K562 (cell line): ENCODE measurements at regions not wholly inside any gene's neighbourhood (a gene's known extent, or its start where the extent isn't known, plus 50 kb on each side); places are given as distances from the start of the nearest gene placed in this dataset.

Experiments used
- AFF4 ChIP-seq: sonication (generic); formaldehyde crosslinking; IDR thresholded peaks from 2 replicates; pipeline ENCODE4 v1.8.0; 2023; ENCODE audit warnings: mild to moderate bottlenecking, missing genetic modification reagents
- CREBBP ChIP-seq: IDR thresholded peaks from one replicate; pipeline ENCODE4 v1.6.1; 2012; ENCODE audit warnings: low read depth, mild to moderate bottlenecking, control low read depth, inconsistent platforms, low read length
- DMBX1 ChIP-seq: fragments of 250-450 bp; sonication (Bioruptor Pico); IDR thresholded peaks from 2 replicates; pipeline ENCODE4 v1.8.0; 2022; ENCODE audit warnings: inconsistent platforms, mild to moderate bottlenecking, moderate library complexity, borderline replicate concordance
- HMGN3 ChIP-seq: IDR thresholded peaks from 2 replicates; pipeline ENCODE4 v1.6.1; 2011; ENCODE audit warnings: borderline replicate concordance, low read depth, mild to moderate bottlenecking, mixed read lengths, low read length; ENCODE audit not compliant: insufficient read length; ENCODE audit errors: extremely low read depth
- HNRNPK ChIP-seq: fragments of 200-400 bp; formaldehyde crosslinking; IDR thresholded peaks from one replicate; pipeline ENCODE4 v1.6.1; 2018; ENCODE audit warnings: mild to moderate bottlenecking, low read depth, low read length; ENCODE audit not compliant: poor library complexity, severe bottlenecking
- IRF2 ChIP-seq: sonication (generic); formaldehyde crosslinking; IDR thresholded peaks from 2 replicates; pipeline ENCODE4 v1.8.1; 2022; ENCODE audit warnings: mild to moderate bottlenecking, missing genetic modification reagents
- KAT7 ChIP-seq: sonication (generic); formaldehyde crosslinking; IDR thresholded peaks from 2 replicates; pipeline ENCODE4 v1.8.0; 2022; ENCODE audit warnings: missing genetic modification reagents, mild to moderate bottlenecking, borderline replicate concordance
- NCOA6 ChIP-seq: fragments of 450-650 bp; IDR thresholded peaks from 2 replicates; pipeline ENCODE4 v1.6.1; 2017; ENCODE audit warnings: mild to moderate bottlenecking
- NR3C1 ChIP-seq: sonication (generic); formaldehyde crosslinking; IDR thresholded peaks from 2 replicates; pipeline ENCODE4 v1.8.1; 2022; ENCODE audit warnings: missing genetic modification reagents
- SIRT6 ChIP-seq: IDR thresholded peaks from one replicate; pipeline ENCODE4 v1.6.1; 2012; ENCODE audit warnings: low read depth, mild to moderate bottlenecking, control low read depth, inconsistent platforms, low read length, moderate library complexity
- SMARCC2 ChIP-seq: fragments of 450-650 bp; IDR thresholded peaks from 2 replicates; pipeline ENCODE4 v1.6.1; 2017; ENCODE audit warnings: antibody characterized with exemption, moderate library complexity, mild to moderate bottlenecking, low read depth
- SP1 ChIP-seq: sonication (generic); formaldehyde crosslinking; IDR thresholded peaks from 2 replicates; pipeline ENCODE4 v1.8.1; 2022; ENCODE audit warnings: mild to moderate bottlenecking, missing genetic modification reagents
- STAT5B ChIP-seq: fragments of 250-450 bp; sonication (Bioruptor Pico); IDR thresholded peaks from 2 replicates; pipeline ENCODE4 v1.8.0; 2021; ENCODE audit warnings: mild to moderate bottlenecking, inconsistent platforms
- TCF7 ChIP-seq: sonication (generic); IDR thresholded peaks from 2 replicates; pipeline ENCODE4 v1.6.1; 2016; ENCODE audit warnings: antibody characterized with exemption, borderline replicate concordance
- ZKSCAN8 ChIP-seq: fragments of 200-800 bp; sonication (Bioruptor generic); IDR thresholded peaks from 2 replicates; pipeline ENCODE4 v1.6.1; 2016; ENCODE audit warnings: missing genetic modification characterization, missing compliant biosample characterization
- ZNF239 ChIP-seq: fragments of 250-450 bp; sonication (Bioruptor Pico); IDR thresholded peaks from 2 replicates; pipeline ENCODE4 v1.4.0; 2020; ENCODE audit warnings: mild to moderate bottlenecking
- ZNF347 ChIP-seq: fragments of 450-650 bp; formaldehyde crosslinking; IDR thresholded peaks from 2 replicates; pipeline ENCODE4 v1.4.0; 2020; ENCODE audit warnings: low read depth, mild to moderate bottlenecking, moderate library complexity
- ZNF668 ChIP-seq: fragments of 250-450 bp; sonication (Bioruptor Pico); IDR thresholded peaks from 2 replicates; pipeline ENCODE4 v1.8.0; 2022; ENCODE audit warnings: mild to moderate bottlenecking, inconsistent platforms
- ZNF717 ChIP-seq: fragments of 250-450 bp; sonication (Bioruptor Pico); IDR thresholded peaks from 2 replicates; pipeline ENCODE4 v1.5.0; 2021
- TF ChIP-seq, protein P1 (sequence below): fragments of 450-650 bp; formaldehyde crosslinking; IDR thresholded peaks from 2 replicates; pipeline ENCODE4 v1.4.0; 2022; ENCODE audit warnings: missing genetic modification characterization
- TF ChIP-seq, protein P2 (sequence below): fragments of 450-650 bp; formaldehyde crosslinking; IDR thresholded peaks from 2 replicates; pipeline ENCODE4 v1.4.0; 2020; ENCODE audit warnings: mild to moderate bottlenecking, mixed read lengths

DNA sequence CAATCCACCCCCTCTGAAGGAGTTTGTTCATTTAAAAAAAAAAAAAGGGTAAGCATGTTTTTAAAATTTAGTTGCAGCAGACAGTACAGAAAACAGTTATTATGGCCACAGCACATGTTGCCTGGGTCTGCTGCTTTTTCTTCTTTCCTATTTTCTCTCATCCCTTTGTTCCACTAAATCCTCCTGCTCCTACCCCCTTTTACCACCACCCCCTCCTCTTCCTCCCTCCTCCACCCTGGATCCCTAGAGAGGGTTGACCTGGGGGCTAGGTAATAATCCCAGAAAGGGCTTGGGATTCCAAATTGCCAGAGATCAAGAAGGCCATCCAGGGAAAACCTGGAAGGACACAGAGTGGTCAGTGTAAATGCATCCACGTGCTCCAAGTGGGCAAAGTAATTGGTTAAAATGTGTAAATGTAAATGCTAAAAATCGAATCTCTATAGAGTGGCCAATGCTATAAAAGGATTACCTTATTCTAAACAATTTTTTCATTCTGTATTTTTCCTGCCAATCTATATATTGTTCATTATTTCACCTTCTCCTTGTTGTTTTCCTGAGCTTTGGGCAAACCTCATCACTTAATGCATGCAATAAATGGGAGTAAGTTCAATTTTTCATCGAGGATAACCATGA, 89.0 kb upstream of the PIK3CG start (continued):
- TF ChIP-seq ZKSCAN8 (CRISPR knock-in tag) (0 out of 2 replicates have a peak, but pooled peaks have one; percentile 74), ZNF347 (CRISPR knock-in tag) (no peak), TCF7 (no peak), AFF4 (CRISPR knock-in tag) (no peak), ZNF668 (CRISPR knock-in tag) (0 out of 2 replicates have a peak, but pooled peaks have one; percentile 5), CREBBP (no peak), KAT7 (CRISPR knock-in tag) (0 out of 2 replicates have a peak, but pooled peaks have one; percentile 36), HMGN3 (no peak), IRF2 (no peak), STAT5B (no peak), ZNF717 (CRISPR knock-in tag) (no peak), SIRT6 (no peak), SP1 (CRISPR knock-in tag) (no peak), SMARCC2 (no peak; the same call in 1 of the 2 replicates), HNRNPK (no peak), NCOA6 (no peak), DMBX1 (CRISPR knock-in tag) (no peak), NR3C1 (no peak), ZNF239 (no peak)
- TF ChIP-seq, protein P1, sequence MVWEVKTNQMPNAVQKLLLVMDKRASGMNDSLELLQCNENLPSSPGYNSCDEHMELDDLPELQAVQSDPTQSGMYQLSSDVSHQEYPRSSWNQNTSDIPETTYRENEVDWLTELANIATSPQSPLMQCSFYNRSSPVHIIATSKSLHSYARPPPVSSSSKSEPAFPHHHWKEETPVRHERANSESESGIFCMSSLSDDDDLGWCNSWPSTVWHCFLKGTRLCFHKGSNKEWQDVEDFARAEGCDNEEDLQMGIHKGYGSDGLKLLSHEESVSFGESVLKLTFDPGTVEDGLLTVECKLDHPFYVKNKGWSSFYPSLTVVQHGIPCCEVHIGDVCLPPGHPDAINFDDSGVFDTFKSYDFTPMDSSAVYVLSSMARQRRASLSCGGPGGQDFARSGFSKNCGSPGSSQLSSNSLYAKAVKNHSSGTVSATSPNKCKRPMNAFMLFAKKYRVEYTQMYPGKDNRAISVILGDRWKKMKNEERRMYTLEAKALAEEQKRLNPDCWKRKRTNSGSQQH (CRISPR knock-in tag): peak; percentile 78; the same call in 1 of the 2 replicates
- TF ChIP-seq, protein P2, sequence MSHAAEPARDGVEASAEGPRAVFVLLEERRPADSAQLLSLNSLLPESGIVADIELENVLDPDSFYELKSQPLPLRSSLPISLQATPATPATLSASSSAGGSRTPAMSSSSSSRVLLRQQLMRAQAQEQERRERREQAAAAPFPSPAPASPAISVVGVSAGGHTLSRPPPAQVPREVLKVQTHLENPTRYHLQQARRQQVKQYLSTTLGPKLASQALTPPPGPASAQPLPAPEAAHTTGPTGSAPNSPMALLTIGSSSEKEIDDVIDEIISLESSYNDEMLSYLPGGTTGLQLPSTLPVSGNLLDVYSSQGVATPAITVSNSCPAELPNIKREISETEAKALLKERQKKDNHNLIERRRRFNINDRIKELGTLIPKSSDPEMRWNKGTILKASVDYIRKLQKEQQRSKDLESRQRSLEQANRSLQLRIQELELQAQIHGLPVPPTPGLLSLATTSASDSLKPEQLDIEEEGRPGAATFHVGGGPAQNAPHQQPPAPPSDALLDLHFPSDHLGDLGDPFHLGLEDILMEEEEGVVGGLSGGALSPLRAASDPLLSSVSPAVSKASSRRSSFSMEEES (CRISPR knock-in tag): no peak
